ENCODE measurements at regions not wholly inside any gene's neighbourhood (a gene's known extent, or its start where the extent isn't known, plus 50 kb on each side); places are given as distances from the start of the nearest gene placed in this dataset.
A peak's percentile ranks its signal among the peaks of the same experiment; 100 is the strongest.

DNA sequence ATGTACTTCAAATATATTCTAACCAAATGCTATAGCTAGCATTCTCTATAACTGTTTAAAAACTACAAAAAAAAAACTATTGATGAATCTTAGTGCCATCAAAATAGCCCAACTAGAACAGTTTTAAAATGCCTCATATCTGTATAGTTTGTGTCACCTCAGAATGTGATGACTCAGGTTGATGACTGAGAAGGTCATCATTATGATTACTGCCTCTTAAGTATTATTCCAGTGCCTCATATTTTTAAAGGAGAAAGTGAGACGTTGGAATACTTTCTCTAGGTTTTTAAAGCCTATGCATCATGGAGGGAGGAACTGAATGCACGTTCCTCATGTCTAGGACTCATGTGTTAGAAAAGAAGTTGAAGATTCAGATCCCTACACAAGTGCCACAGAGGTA is 88.2 kb downstream of the TMA16 start:
- Histone ChIP-seq H3K9ac (ENCODE audit: low read depth in 1 of 2, low read length in 2 of 2) (no peak overlapping the region), H3K36me3 (ENCODE audit: control insufficient read depth in 2 of 2, insufficient read depth in 2 of 2, low read length in 2 of 2) (no peaks in the 10 kb centered on the region), H3K4me1 (ENCODE audit: control insufficient read depth in 2 of 2, insufficient read depth in 2 of 2, low read length in 2 of 2) (no peaks in the 10 kb centered on the region), H3K27me3 (ENCODE audit: control insufficient read depth in 2 of 2, insufficient read depth in 2 of 2, low read length in 2 of 2) (no peaks in the 10 kb centered on the region), H3K27ac (ENCODE audit: low read depth in 2 of 2, low read length in 2 of 2) (no peak overlapping the region), H3K4me3 (ENCODE audit: low read length in 2 of 2) (no peak overlapping the region), H3K9me3 (ENCODE audit: control insufficient read depth in 2 of 2, low read length in 2 of 2) (no peaks in the 10 kb centered on the region)

DNA sequence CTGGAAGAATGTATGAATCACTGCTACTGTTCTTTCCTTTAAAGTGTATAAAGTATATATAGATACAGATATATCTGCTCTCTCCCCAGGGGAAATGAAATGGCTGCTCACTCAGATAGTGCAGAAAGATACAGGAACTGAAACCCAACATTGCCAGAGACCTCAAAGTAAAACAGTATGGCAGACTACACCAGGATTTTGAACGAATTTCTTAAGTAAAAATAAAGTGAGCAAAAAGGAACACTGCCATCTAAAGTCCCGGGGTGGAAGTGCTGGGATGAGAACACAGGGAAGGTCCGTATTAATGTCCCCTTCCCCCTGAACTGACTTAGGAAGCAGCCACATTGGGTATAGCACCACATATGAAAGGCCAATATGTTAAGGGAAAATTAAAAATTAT is 93.4 kb downstream of the TMA16 start:
- Histone ChIP-seq H3K9ac (ENCODE audit: low read depth in 1 of 2, low read length in 2 of 2) (no peak overlapping the region), H3K27me3 (ENCODE audit: control insufficient read depth in 2 of 2, insufficient read depth in 2 of 2, low read length in 2 of 2) (no peaks in the 10 kb centered on the region)

DNA sequence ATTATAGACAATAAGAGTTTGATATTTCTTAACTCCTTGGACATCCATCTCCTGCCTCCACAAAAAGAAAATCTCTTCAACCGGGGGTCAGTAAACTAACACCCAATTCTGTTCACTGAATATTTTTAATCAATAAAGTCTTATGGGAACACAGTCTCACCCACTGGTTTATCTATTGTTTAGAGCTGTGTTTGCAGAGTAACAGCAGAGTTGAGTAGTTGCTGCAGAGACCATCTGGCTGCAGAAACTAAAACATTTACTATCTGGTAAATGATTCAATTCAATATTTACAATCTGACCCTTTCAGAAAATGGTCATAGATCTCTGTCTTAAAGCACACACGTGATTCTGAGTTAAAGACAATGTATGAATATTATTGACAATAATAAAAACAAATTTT is 94.0 kb downstream of the TMA16 start:
- no peak overlapping the region for H3K27ac ChIP-seq (ENCODE audit: low read depth in 2 of 2, low read length in 2 of 2)
- H3K4me1 ChIP-seq (ENCODE audit: control insufficient read depth in 2 of 2, insufficient read depth in 2 of 2, low read length in 2 of 2): no peaks in the 10 kb centered on the region
- no peak overlapping the region for H3K4me3 ChIP-seq (ENCODE audit: low read length in 2 of 2)
- H3K9me3 ChIP-seq (ENCODE audit: control insufficient read depth in 2 of 2, low read length in 2 of 2): no peaks in the 10 kb centered on the region
- H3K27me3 ChIP-seq (ENCODE audit: control insufficient read depth in 2 of 2, insufficient read depth in 2 of 2, low read length in 2 of 2): no peaks in the 10 kb centered on the region
- H3K36me3 ChIP-seq (ENCODE audit: control insufficient read depth in 2 of 2, insufficient read depth in 2 of 2, low read length in 2 of 2): no peaks in the 10 kb centered on the region
- no peak overlapping the region for H3K9ac ChIP-seq (ENCODE audit: low read depth in 1 of 2, low read length in 2 of 2)

More for the DNA sequence above, 93.4 kb downstream of the TMA16 start:
- H3K9me3 ChIP-seq (ENCODE audit: control insufficient read depth in 2 of 2, low read length in 2 of 2): no peaks in the 10 kb centered on the region
- H3K36me3 ChIP-seq (ENCODE audit: control insufficient read depth in 2 of 2, insufficient read depth in 2 of 2, low read length in 2 of 2): no peaks in the 10 kb centered on the region
- H3K4me3 ChIP-seq (ENCODE audit: low read length in 2 of 2): no peak overlapping the region
- H3K4me1 ChIP-seq (ENCODE audit: control insufficient read depth in 2 of 2, insufficient read depth in 2 of 2, low read length in 2 of 2): no peaks in the 10 kb centered on the region
- H3K27ac ChIP-seq (ENCODE audit: low read depth in 2 of 2, low read length in 2 of 2): no peak overlapping the region

DNA sequence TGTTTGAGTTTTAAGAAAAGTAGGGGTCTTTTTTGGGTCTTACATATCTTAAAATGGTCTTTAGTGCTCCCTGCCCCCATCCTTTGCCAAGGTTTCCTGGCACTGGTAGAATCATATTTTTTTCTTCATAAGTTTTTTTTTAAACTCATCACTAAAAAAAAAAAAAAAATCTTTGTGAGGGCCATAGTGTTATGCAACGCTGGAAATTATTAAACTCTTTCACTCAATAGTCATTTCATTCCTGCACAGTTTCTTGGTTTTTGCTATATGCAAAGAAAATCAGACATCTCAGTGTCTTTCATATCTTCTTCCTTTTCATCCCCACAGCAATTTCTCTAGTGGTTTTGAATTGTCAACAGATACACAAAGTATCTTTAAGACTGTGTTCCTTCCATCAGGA is 95.6 kb downstream of the TMA16 start:
- no peaks in the 10 kb centered on the region for H3K27me3 ChIP-seq (ENCODE audit: control insufficient read depth in 2 of 2, insufficient read depth in 2 of 2, low read length in 2 of 2)
- no peaks in the 10 kb centered on the region for H3K9me3 ChIP-seq (ENCODE audit: control insufficient read depth in 2 of 2, low read length in 2 of 2)
- H3K36me3 ChIP-seq (ENCODE audit: control insufficient read depth in 2 of 2, insufficient read depth in 2 of 2, low read length in 2 of 2): no peaks in the 10 kb centered on the region
- H3K4me3 ChIP-seq (ENCODE audit: low read length in 2 of 2): no peak overlapping the region
- H3K4me1 ChIP-seq (ENCODE audit: control insufficient read depth in 2 of 2, insufficient read depth in 2 of 2, low read length in 2 of 2): no peaks in the 10 kb centered on the region
- H3K27ac ChIP-seq (ENCODE audit: low read depth in 2 of 2, low read length in 2 of 2): peak overlapping the region in 1 of 2 donors; percentile 23
- H3K9ac ChIP-seq (ENCODE audit: low read depth in 1 of 2, low read length in 2 of 2): no peak overlapping the region

DNA sequence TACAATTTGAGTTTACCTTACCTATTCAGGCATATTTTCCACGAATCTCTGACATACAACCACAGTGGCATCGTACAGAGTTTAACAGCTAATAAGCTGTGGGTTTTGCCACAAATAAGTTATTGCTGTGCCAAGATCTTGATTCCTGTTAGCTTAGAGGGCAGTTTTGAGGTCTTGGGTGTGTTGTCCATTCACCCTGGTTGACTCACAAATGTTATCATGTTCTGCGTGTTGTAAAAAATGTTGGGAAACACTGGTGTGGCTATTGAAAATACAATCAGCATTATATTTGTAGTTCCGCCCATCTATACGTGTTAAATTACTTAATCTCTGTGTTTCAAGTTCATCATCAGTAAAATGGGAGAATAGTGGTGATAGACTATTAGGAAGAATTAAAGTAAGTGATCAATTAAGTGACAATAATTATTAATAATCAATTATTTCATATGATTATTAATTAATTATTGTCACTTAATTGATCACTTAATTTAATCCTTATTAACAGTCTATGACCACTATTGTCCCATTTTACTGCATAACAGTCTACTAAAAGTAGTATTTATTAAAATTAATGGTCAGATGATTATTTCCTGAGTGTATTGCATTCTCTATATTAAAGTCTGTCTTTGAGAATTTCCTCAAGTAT is 96.3 kb downstream of the TMA16 start:
- H3K36me3 ChIP-seq (ENCODE audit: control insufficient read depth in 2 of 2, insufficient read depth in 2 of 2, low read length in 2 of 2): no peaks in the 10 kb centered on the region
- no peak overlapping the region for H3K9ac ChIP-seq (ENCODE audit: low read depth in 1 of 2, low read length in 2 of 2)
- no peaks in the 10 kb centered on the region for H3K4me1 ChIP-seq (ENCODE audit: control insufficient read depth in 2 of 2, insufficient read depth in 2 of 2, low read length in 2 of 2)
- H3K27ac ChIP-seq (ENCODE audit: low read depth in 2 of 2, low read length in 2 of 2): peak overlapping the region in 1 of 2 donors; percentile 23
- no peaks in the 10 kb centered on the region for H3K9me3 ChIP-seq (ENCODE audit: control insufficient read depth in 2 of 2, low read length in 2 of 2)
- no peaks in the 10 kb centered on the region for H3K27me3 ChIP-seq (ENCODE audit: control insufficient read depth in 2 of 2, insufficient read depth in 2 of 2, low read length in 2 of 2)
- no peak overlapping the region for H3K4me3 ChIP-seq (ENCODE audit: low read length in 2 of 2)

DNA sequence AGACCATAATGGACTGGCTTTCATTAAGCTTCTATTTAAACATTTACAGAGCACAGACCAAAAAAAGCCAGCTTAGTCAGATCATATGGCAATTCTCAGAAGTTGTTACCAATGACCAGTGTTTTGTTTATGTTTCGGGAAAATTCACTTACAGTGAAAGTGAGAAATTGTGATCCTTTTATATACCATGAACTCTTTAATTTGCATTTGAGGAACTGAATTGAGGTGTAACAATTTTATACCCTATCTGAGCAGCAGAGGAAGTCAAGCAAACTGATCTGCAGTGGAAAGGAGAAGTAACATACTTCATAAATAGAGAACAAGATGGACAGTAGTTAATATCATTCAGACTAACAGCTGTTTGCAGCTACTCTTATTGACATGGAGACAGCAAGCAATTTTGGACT is 97.1 kb downstream of the TMA16 start:
- H3K9ac ChIP-seq (ENCODE audit: low read depth in 1 of 2, low read length in 2 of 2): no peak overlapping the region
- H3K36me3 ChIP-seq (ENCODE audit: control insufficient read depth in 2 of 2, insufficient read depth in 2 of 2, low read length in 2 of 2): no peaks in the 10 kb centered on the region
- no peak overlapping the region for H3K4me3 ChIP-seq (ENCODE audit: low read length in 2 of 2)
- H3K9me3 ChIP-seq (ENCODE audit: control insufficient read depth in 2 of 2, low read length in 2 of 2): no peaks in the 10 kb centered on the region
- no peaks in the 10 kb centered on the region for H3K4me1 ChIP-seq (ENCODE audit: control insufficient read depth in 2 of 2, insufficient read depth in 2 of 2, low read length in 2 of 2)
- H3K27ac ChIP-seq (ENCODE audit: low read depth in 2 of 2, low read length in 2 of 2): peak overlapping the region; percentile 15 to 19
- H3K27me3 ChIP-seq (ENCODE audit: control insufficient read depth in 2 of 2, insufficient read depth in 2 of 2, low read length in 2 of 2): no peaks in the 10 kb centered on the region

DNA sequence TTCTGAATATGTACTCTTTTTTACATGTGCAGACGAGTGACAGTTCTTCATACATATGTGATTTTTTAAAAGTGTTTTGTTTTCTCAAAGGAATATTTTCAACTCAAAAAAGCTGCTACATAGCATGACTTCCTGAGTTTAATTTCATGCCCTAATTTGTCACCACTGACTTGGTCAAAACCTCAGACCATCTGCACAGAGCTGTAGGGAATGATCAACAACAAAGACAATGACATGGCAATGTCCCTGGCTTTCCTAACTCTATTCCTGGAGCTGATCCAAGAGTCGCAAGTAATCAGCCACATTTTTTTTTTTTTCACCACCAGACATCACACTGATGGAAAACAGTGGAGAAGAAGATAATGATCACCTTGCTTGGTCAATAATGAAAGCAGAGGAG is 97.7 kb downstream of the TMA16 start:
- H3K4me3 ChIP-seq (ENCODE audit: low read length in 2 of 2): no peak overlapping the region
- no peaks in the 10 kb centered on the region for H3K4me1 ChIP-seq (ENCODE audit: control insufficient read depth in 2 of 2, insufficient read depth in 2 of 2, low read length in 2 of 2)
- no peak overlapping the region for H3K9ac ChIP-seq (ENCODE audit: low read depth in 1 of 2, low read length in 2 of 2)
- H3K27ac ChIP-seq (ENCODE audit: low read depth in 2 of 2, low read length in 2 of 2): peak overlapping the region in 1 of 2 donors; percentile 13
- no peaks in the 10 kb centered on the region for H3K9me3 ChIP-seq (ENCODE audit: control insufficient read depth in 2 of 2, low read length in 2 of 2)
- no peaks in the 10 kb centered on the region for H3K36me3 ChIP-seq (ENCODE audit: control insufficient read depth in 2 of 2, insufficient read depth in 2 of 2, low read length in 2 of 2)
- no peaks in the 10 kb centered on the region for H3K27me3 ChIP-seq (ENCODE audit: control insufficient read depth in 2 of 2, insufficient read depth in 2 of 2, low read length in 2 of 2)

DNA sequence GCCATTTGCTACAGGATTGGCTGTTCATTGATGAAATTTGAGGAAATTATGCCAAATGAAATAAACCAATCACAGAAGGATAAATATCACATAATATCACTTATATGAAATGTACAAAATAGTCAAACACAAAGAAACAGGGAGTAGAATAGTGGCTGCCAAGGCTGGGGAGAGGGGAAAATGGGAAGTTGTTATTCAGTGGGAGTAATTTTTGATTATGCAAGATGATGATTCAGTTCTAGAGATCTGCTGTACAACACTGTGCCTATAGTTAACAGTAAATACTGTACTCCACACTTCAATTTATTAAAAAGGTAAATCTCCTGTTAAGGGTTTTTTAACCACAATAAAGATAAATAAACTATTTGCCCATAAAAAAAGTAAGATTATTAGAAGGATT is 101.1 kb downstream of the TMA16 start:
- Histone ChIP-seq H3K4me1 (ENCODE audit: control insufficient read depth in 2 of 2, insufficient read depth in 2 of 2, low read length in 2 of 2) (no peaks in the 10 kb centered on the region), H3K4me3 (ENCODE audit: low read length in 2 of 2) (no peak overlapping the region), H3K27ac (ENCODE audit: low read depth in 2 of 2, low read length in 2 of 2) (no peak overlapping the region), H3K36me3 (ENCODE audit: control insufficient read depth in 2 of 2, insufficient read depth in 2 of 2, low read length in 2 of 2) (no peaks in the 10 kb centered on the region), H3K9me3 (ENCODE audit: control insufficient read depth in 2 of 2, low read length in 2 of 2) (no peaks in the 10 kb centered on the region), H3K27me3 (ENCODE audit: control insufficient read depth in 2 of 2, insufficient read depth in 2 of 2, low read length in 2 of 2) (no peaks in the 10 kb centered on the region), H3K9ac (ENCODE audit: low read depth in 1 of 2, low read length in 2 of 2) (no peak overlapping the region)

DNA sequence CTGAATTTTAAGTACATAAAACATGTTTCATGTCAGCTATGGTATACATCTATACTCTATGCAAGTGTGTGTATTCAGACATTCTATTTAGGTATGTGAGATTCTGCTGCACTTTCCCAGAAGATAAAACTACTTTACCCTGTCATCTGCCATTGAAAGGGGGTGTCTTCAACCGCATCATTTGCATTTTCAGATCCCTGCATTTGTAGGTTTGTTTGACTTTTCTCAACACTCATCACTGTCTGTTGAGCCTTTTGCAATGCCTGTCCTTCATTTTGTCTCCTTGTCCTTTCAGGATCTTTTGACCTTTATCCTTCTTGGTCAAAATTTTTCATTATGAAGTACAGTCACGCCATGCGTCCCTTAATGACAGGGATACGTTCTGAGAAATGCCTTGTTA is 103.5 kb downstream of the TMA16 start:
- Histone ChIP-seq H3K27ac (ENCODE audit: low read depth in 2 of 2, low read length in 2 of 2) (no peak overlapping the region), H3K9me3 (ENCODE audit: control insufficient read depth in 2 of 2, low read length in 2 of 2) (no peaks in the 10 kb centered on the region), H3K27me3 (ENCODE audit: control insufficient read depth in 2 of 2, insufficient read depth in 2 of 2, low read length in 2 of 2) (no peaks in the 10 kb centered on the region), H3K36me3 (ENCODE audit: control insufficient read depth in 2 of 2, insufficient read depth in 2 of 2, low read length in 2 of 2) (no peaks in the 10 kb centered on the region), H3K4me3 (ENCODE audit: low read length in 2 of 2) (no peak overlapping the region), H3K4me1 (ENCODE audit: control insufficient read depth in 2 of 2, insufficient read depth in 2 of 2, low read length in 2 of 2) (no peaks in the 10 kb centered on the region), H3K9ac (ENCODE audit: low read depth in 1 of 2, low read length in 2 of 2) (no peak overlapping the region)

DNA sequence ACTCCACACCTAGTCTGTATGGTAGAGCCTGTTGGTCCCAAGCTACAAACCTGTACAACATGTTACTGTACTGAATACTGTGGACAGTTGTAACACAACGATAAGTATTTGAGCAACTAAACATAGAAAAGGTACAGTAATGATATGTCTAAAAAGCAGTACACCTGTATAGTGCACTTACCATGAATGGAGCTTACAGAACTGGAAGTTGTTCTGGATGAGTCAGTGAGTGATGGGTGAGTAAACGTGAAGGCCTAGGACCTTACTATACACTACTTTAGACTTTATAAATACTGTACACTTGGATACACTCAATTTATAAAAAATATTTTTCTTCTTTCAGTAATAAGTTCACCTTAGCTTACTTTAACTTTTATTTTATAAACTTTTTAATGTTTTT is 104.0 kb downstream of the TMA16 start:
- H3K9me3 ChIP-seq (ENCODE audit: control insufficient read depth in 2 of 2, low read length in 2 of 2): no peaks in the 10 kb centered on the region
- H3K9ac ChIP-seq (ENCODE audit: low read depth in 1 of 2, low read length in 2 of 2): no peak overlapping the region
- no peaks in the 10 kb centered on the region for H3K36me3 ChIP-seq (ENCODE audit: control insufficient read depth in 2 of 2, insufficient read depth in 2 of 2, low read length in 2 of 2)
- no peak overlapping the region for H3K4me3 ChIP-seq (ENCODE audit: low read length in 2 of 2)
- no peaks in the 10 kb centered on the region for H3K27me3 ChIP-seq (ENCODE audit: control insufficient read depth in 2 of 2, insufficient read depth in 2 of 2, low read length in 2 of 2)
- no peaks in the 10 kb centered on the region for H3K4me1 ChIP-seq (ENCODE audit: control insufficient read depth in 2 of 2, insufficient read depth in 2 of 2, low read length in 2 of 2)
- H3K27ac ChIP-seq (ENCODE audit: low read depth in 2 of 2, low read length in 2 of 2): no peak overlapping the region

DNA sequence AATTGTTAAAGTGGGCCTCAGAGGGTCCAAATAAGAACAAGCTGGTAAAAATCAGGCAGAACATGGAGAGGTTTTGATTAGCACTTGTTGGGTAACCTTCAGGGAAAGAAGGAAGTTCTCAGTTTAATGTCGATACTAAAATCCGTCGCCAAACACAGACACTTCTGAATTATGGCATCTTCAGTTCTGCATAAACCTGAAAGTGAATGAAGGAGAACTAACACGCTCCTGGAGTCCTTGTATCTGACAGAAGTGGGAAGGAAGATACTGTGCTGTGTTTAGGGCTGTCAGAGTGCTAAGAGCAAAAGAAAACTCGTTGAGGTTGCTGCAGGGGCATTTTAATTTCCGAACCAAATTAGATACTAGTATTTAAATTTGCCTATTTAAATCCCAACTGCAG is 106.2 kb downstream of the TMA16 start:
- Histone ChIP-seq H3K4me1 (ENCODE audit: control insufficient read depth in 2 of 2, insufficient read depth in 2 of 2, low read length in 2 of 2) (no peaks in the 10 kb centered on the region), H3K9me3 (ENCODE audit: control insufficient read depth in 2 of 2, low read length in 2 of 2) (no peaks in the 10 kb centered on the region), H3K27ac (ENCODE audit: low read depth in 2 of 2, low read length in 2 of 2) (no peak overlapping the region), H3K36me3 (ENCODE audit: control insufficient read depth in 2 of 2, insufficient read depth in 2 of 2, low read length in 2 of 2) (no peaks in the 10 kb centered on the region), H3K4me3 (ENCODE audit: low read length in 2 of 2) (no peak overlapping the region), H3K27me3 (ENCODE audit: control insufficient read depth in 2 of 2, insufficient read depth in 2 of 2, low read length in 2 of 2) (no peaks in the 10 kb centered on the region), H3K9ac (ENCODE audit: low read depth in 1 of 2, low read length in 2 of 2) (no peak overlapping the region)

Measured in mucosa of rectum (tissue), 2 donors.